ENCODE measurements at regions not wholly inside any gene's neighbourhood (a gene's known extent, or its start where the extent isn't known, plus 50 kb on each side); places are given as distances from the start of the nearest gene placed in this dataset.

- TF ChIP-seq EZH2 (IDR thresholded peaks at IDR 0.05) = no peak
- TF ChIP-seq POLR2AphosphoS5 (IDR thresholded peaks at IDR 0.05; ENCODE audit: borderline replicate concordance, low read depth, low read length) = no peak
- TF ChIP-seq FOXP2 (optimal IDR thresholded peaks at IDR 0.05; ENCODE audit: control extremely low read depth, extremely low read length, insufficient read depth) = no peak
These were observed 209.7 kb upstream of the ATP2B1 start for GRCh38 chr12:89918172-89918846.
